Uterus (tissue), 3 donors: ENCODE measurements at regions not wholly inside any gene's neighbourhood (a gene's known extent, or its start where the extent isn't known, plus 50 kb on each side); places are given as distances from the start of the nearest gene placed in this dataset.

Experiments used
- DNase-seq, 2 donors: peaks; one replicate each; pipeline ENCODE4 v3.0.0-alpha.2; 2019 to 2020
- H3K27ac ChIP-seq, 2 donors: fragments of 200-600 bp; sonication (generic); 1 replicate in 1 of 2; 2 replicates in 1 of 2; pipeline ENCODE4 v1.5.1; 2016 to 2018
- H3K27me3 ChIP-seq, 2 donors: fragments of 200-600 bp; sonication (generic); one replicate each; pipeline ENCODE4 v1.5.1; 2018 to 2019; ENCODE audit warnings: control low read depth in 1 of 2
- H3K36me3 ChIP-seq, 2 donors: fragments of 200-600 bp; sonication (generic); one replicate each; pipeline ENCODE4 v1.5.1; 2019; ENCODE audit warnings: control low read depth in 1 of 2
- H3K4me1 ChIP-seq, 2 donors: fragments of 200-600 bp; sonication (generic); one replicate each; pipeline ENCODE4 v1.5.1; 2018 to 2019; ENCODE audit warnings: control low read depth in 1 of 2
- H3K4me3 ChIP-seq, 2 donors: fragments of 200-600 bp; sonication (generic); 1 replicate in 1 of 2; 2 replicates in 1 of 2; pipeline ENCODE4 v1.5.1; 2018 to 2019; ENCODE audit warnings: mild to moderate bottlenecking in 1 of 2
- H3K9me3 ChIP-seq, 2 donors: fragments of 200-600 bp; sonication (generic); one replicate each; pipeline ENCODE4 v1.5.1; 2019; ENCODE audit warnings: control low read depth in 1 of 2
- POLR2A ChIP-seq, 2 donors: fragments of 450-650 bp; IDR thresholded peaks; one replicate each; pipeline ENCODE4 v1.6.1; 2016; ENCODE audit warnings: antibody characterized with exemption in 2 of 2, mild to moderate bottlenecking in 1 of 2, moderate library complexity in 1 of 2
- intact Hi-C: fragments of 100-400 bp; cut with DNase I; formaldehyde crosslinking; loops from one replicate; pipeline ENCODE4 v1.15.1; 2023; ENCODE audit warnings: low total_unique reads
- TF ChIP-seq, protein P1 (sequence below), 4 experiments: fragments of 200-600 bp in 2 of 4; fragments of 450-650 bp in 2 of 4; sonication (generic) in 2 of 4; IDR thresholded peaks; one replicate each; pipeline ENCODE4 v1.5.1; 2016 to 2019; ENCODE audit warnings: antibody characterized with exemption in 4 of 4, mild to moderate bottlenecking in 2 of 4, moderate library complexity in 1 of 4
- donor health status: DM: yes; HTN: yes; CAD: no.

DNA sequence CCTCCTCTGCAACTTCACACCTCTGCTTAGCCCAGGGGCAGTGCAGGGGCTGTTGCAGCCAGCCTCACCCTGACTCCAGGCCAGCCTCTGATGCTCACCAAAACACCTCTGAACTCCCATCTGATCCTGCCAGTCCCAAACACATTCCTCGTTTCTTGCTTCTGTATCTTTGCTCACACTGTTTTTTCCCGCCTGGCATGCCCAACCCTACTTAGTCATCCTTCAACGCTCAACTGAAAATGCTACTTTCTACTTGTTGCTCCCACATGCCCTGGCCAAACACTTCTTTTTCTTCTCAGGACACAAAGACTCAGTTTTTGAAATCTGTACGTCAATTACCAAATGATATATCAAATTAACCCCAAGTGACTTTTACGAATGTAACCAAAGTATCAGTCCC, 140.8 kb upstream of the ZBED5 start:
- H3K36me3 ChIP-seq, result no peaks in the 10 kb centered on the region
- TF ChIP-seq POLR2A (IDR thresholded peaks at IDR 0.05), result no peak
- TF ChIP-seq, protein P1, sequence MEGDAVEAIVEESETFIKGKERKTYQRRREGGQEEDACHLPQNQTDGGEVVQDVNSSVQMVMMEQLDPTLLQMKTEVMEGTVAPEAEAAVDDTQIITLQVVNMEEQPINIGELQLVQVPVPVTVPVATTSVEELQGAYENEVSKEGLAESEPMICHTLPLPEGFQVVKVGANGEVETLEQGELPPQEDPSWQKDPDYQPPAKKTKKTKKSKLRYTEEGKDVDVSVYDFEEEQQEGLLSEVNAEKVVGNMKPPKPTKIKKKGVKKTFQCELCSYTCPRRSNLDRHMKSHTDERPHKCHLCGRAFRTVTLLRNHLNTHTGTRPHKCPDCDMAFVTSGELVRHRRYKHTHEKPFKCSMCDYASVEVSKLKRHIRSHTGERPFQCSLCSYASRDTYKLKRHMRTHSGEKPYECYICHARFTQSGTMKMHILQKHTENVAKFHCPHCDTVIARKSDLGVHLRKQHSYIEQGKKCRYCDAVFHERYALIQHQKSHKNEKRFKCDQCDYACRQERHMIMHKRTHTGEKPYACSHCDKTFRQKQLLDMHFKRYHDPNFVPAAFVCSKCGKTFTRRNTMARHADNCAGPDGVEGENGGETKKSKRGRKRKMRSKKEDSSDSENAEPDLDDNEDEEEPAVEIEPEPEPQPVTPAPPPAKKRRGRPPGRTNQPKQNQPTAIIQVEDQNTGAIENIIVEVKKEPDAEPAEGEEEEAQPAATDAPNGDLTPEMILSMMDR (IDR thresholded peaks at IDR 0.05), result no peak
- no peaks in the 10 kb centered on the region for H3K27me3 ChIP-seq
- H3K9me3 ChIP-seq, result no peaks in the 10 kb centered on the region
- H3K27ac ChIP-seq, result no peak overlapping the region
- H3K4me1 ChIP-seq, result no peaks in the 10 kb centered on the region
- intact Hi-C loops, result no loop called here
- DNase-seq, result no peak
- no peak overlapping the region for H3K4me3 ChIP-seq

DNA sequence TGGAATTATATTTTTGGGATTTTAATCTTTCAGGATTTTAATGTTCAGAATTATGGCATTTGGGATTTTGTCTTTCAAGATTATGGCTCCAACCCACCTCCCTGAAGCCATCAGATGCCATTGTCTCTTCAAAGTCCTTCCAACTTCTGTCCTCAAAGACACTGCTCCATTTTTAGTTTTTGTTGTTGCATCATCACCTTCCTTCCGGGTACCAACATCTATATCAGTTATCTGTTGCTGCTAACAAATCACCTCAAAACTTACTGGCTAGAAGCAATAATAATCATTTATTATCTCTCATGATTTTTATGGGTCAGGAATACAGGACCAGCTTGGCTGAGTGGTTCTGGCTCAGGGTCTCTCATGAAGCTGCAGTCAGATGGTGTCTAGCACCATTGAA, 138.8 kb upstream of the ZBED5 start:
- no peaks in the 10 kb centered on the region for H3K4me1 ChIP-seq
- TF ChIP-seq, protein P1 (IDR thresholded peaks at IDR 0.05), result no peak
- TF ChIP-seq POLR2A (IDR thresholded peaks at IDR 0.05), result no peak
- H3K36me3 ChIP-seq, result no peaks in the 10 kb centered on the region
- no peaks in the 10 kb centered on the region for H3K27me3 ChIP-seq
- H3K9me3 ChIP-seq, result no peaks in the 10 kb centered on the region
- no peak overlapping the region for H3K4me3 ChIP-seq
- no peak overlapping the region for H3K27ac ChIP-seq
- intact Hi-C loops, result no loop called here
- no peak for DNase-seq

DNA sequence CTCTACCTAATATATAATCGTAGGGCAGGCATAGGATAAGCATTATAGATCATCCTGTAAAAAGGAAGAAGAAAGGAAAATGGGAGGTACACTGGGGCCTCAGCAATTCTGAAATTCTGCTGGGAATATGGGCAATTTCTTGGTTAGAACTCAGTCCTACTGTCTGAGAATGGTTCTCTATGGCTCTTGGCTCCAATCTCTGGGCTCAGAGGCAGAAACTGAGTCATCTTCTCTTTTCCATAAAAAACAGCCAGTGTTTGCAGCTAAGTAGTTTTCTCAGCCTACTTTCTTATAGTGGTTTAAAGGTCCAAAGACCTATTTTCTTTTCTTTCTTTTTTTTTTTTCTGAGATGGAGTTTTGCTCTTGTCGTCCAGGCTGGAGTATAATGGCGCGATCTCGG, 135.8 kb upstream of the ZBED5 start:
- DNase-seq, result no peak
- no peaks in the 10 kb centered on the region for H3K9me3 ChIP-seq
- no peak overlapping the region for H3K4me3 ChIP-seq
- H3K4me1 ChIP-seq, result no peaks in the 10 kb centered on the region
- H3K27ac ChIP-seq, result no peak overlapping the region
- no peak for TF ChIP-seq POLR2A (IDR thresholded peaks at IDR 0.05)
- TF ChIP-seq, protein P1 (IDR thresholded peaks at IDR 0.05), result no peak
- no peaks in the 10 kb centered on the region for H3K27me3 ChIP-seq
- intact Hi-C loops, result no loop called here
- H3K36me3 ChIP-seq, result no peaks in the 10 kb centered on the region

DNA sequence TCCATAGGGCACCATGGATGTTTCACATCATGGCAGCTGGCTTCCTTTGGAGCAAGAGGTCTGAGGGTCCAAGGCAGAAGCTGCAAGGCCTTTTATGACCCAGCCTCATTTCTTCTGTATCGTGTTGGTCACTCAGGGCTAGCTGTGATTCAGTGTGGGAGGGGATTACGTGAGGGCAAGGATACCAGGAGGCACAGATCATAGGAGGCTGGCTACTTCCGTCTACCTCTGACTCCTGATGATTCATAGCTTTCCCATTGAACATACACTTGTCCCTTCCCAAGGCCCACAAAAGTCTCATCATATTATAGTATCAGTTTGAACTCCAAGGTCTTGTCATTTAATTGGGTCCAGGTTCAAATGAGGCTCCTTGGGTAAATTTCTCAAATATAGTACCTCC, 135.3 kb upstream of the ZBED5 start:
- no peak overlapping the region for H3K27ac ChIP-seq
- H3K27me3 ChIP-seq, result no peaks in the 10 kb centered on the region
- no peaks in the 10 kb centered on the region for H3K4me1 ChIP-seq
- no peaks in the 10 kb centered on the region for H3K9me3 ChIP-seq
- intact Hi-C loops, result no loop called here
- DNase-seq, result no peak
- TF ChIP-seq POLR2A (IDR thresholded peaks at IDR 0.05), result no peak
- TF ChIP-seq, protein P1 (IDR thresholded peaks at IDR 0.05), result no peak
- H3K36me3 ChIP-seq, result no peaks in the 10 kb centered on the region
- no peak overlapping the region for H3K4me3 ChIP-seq

DNA sequence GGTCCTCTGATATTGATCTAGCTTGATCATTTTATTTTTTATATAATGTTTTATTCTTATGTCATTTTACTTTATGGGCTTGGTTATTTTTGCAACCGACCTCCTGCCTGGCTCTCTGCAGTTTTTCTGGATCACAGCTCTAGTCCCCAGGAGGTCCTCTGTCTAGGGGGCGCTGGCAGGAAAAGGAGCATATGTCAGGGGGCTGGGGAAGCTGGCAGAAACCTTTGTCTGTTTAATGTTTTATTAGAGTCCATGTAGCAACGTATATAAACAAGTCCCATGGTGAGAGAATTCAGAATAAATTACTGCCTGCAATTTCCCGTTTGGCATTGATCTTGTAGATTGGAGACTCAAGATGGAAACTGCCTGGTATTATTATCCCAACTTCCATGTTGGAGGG, 133.5 kb upstream of the ZBED5 start:
- Histone ChIP-seq H3K27me3 (no peaks in the 10 kb centered on the region), H3K4me1 (no peaks in the 10 kb centered on the region), H3K36me3 (no peaks in the 10 kb centered on the region), H3K27ac (no peak overlapping the region), H3K9me3 (no peaks in the 10 kb centered on the region), H3K4me3 (no peak overlapping the region)
- intact Hi-C loops, result no loop called here
- TF ChIP-seq, protein P1 (IDR thresholded peaks at IDR 0.05), result no peak
- TF ChIP-seq POLR2A (IDR thresholded peaks at IDR 0.05), result no peak
- DNase-seq, result no peak
